G401 (cell line): ENCODE measurements at regions not wholly inside any gene's neighbourhood (a gene's known extent, or its start where the extent isn't known, plus 50 kb on each side); places are given as distances from the start of the nearest gene placed in this dataset.
"Not testable (repeated sequence)": the region's sequence is repeated elsewhere in the genome, so short reads cannot be mapped to it uniquely, and the experiment has no call there.

Experiments used
- DNase-seq: peaks from one replicate; pipeline ENCODE4 v3.0.0-alpha.2; 2015; ENCODE audit warnings: low spot score
- in situ Hi-C: cut with HindIII; loops from 2 replicates; pipeline ENCODE4 v1.10.0; 2016; ENCODE audit warnings: low sequenced_read_pairs, mixed read lengths

DNA sequence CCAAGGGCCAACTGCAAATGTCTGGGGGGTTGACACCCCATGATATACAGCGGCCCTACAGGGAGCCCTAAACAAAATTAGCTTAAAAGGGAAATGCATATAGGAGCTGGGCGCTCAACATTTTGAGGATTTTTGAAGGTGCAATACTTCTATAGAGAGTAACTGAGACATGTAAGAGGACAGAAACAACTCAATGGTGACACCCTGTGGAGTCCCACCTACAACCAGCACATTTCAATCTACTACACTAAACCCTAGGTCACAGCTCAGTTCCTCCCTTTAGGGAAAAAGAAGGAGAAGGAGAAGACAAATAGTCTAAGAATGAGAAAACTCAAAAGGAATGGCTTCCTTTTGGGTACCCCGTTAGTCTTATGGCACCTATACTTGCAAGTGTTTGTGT lies 1010.5 kb upstream of the NOVA1 start:
- in situ Hi-C loops, result no loop called here
- DNase-seq, result no peak

DNA sequence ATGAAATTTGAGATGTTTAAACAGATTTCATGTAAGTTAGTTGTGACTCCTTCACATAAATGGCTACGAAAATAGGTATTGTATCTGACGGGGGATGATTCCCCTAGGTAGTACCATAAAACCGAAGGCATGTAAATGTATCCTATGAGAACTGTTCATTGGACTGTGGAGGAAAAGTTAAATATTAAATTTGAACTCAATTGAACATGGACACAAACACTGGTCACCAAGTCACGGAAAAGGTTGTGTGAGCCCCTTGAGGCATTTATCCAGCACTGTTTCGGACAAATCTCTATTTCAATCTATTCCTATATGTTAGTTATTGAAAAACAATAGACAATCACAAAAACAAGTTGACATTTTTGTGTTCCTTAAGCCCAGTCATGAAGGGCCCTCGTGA lies 1014.3 kb upstream of the NOVA1 start:
- no peak for DNase-seq
- in situ Hi-C loops, result no loop called here

DNA sequence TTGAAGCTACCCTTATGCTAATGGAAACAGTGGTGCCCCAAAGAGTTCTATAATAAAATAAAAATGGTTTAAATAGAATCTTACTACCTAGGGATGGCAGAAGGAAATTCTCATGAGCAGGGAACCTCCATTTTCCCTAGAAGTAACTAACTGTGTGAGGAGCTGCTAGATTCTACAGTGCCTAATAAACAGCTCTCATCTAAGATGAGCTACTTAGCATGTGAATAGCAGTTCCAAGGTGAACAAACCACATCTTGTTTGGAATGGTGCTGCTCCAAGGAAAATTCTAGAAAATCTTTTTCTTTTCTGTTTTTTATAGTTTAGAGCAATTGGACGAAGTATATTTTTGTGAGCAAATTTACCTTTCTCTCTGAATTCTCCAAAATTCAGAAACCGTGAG lies 1015.3 kb upstream of the NOVA1 start:
- in situ Hi-C loops, result no loop called here
- no peak for DNase-seq

DNA sequence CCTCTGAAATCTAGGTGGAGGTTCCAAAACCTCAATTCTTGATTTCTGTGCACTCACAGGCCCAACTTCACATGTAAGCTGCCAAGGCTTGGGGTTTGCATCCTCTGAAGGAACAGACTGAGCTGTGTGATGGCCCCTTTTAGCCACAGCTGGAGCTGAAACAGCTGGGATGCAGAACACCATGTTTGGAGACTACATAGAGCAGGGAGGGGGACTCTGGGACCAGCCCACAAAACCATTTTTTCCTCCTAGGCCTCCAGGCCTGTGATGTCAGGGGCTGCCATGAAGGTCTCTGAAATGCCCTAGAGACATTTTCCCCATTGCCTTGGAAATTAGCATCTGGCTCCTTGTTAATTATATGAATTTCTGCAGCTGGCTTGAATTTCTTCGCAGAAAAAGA lies 1025.9 kb upstream of the NOVA1 start:
- no peak for DNase-seq
- in situ Hi-C loops, result no loop called here

DNA sequence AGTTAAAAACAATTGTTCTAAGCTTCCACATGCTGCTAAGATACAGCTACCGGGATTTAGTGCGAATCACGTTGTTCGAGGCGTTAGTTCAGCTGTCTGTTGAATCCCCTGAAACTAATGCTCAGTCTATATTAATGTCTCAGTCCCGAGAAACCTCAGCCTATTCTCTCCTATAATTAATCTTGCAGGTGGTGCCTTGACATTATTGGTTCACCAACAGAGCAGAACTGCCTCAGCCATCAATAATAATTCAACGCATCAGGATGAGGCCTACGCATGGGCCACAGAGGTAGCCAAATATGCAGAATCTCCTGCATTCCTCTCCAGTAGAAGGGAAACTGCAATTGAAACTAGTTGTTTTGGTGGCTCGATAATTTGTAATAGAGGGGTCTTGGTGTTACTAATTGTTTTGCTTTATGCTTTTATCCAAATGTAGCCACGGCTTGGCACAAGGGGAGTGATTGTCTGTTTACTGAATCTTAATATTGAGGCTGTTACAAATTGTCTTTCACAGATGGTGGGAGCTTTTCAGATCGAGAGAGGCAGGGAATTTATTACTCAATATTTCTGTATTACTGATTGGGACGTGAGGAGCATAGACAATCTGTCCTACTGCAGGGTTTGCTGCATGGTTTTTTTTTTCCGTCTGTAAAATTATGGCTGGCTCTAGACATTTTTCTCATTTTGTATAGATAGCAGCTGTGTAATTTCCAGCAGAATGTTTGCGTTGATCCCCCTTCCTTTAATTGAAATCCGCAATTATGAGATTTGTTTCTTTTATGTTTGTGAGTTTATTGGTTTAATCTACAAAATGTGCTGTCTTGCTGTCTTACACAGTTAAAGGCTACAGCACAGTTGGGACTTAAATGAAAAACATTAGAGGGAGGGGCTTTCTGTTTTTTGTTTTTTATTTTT lies 1036.5 kb upstream of the NOVA1 start:
- in situ Hi-C loops, result no loop called here
- DNase-seq, result no peak

DNA sequence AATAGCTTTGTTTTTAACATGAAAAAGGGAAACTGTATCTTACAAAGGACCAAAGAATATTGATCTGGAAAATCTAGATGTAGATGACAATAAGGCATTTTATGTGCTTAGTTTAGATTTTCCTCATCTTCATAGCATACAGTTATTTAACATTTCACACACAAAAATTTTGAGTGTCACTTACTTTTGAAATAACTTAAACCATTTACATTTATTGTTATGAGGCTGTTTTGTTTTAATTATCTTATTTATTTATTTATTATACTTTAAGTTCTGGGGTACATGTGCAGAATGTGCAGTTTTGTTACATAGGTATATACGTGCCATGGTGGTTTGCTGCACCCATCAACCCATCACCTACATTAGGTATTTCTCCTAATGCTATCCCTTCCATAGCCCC lies 1042.9 kb upstream of the NOVA1 start:
- in situ Hi-C loops, DNase-seq: not testable (repeated sequence)

DNA sequence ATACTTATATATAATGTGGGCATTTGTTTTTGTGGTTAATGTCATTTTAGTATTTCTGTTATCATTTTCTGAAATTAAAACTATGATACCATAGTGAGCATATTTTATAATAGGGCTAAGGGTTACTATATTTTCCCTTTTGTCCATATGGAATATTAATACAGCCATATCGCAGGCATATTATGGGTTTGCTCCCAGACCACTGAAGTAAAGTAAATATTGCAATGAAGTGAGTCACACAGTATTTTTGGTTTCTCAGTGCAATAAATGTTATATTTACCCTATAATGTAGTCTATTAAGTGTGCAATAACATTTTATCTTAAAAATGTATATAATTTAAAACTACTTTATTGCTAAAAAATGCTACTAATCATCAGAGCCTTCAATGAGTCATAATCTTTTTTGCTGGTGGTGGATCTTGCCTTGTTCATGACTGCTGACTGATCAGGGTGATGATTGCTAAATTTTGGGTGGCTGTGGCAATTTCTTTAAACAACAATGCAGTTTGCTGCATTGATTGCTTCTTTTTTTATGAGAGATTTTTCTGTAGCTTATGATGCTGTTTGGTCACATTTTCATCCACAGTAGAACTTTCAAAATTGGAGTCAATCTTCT lies 1044.5 kb upstream of the NOVA1 start:
- in situ Hi-C loops, result no loop called here
- no peak for DNase-seq

DNA sequence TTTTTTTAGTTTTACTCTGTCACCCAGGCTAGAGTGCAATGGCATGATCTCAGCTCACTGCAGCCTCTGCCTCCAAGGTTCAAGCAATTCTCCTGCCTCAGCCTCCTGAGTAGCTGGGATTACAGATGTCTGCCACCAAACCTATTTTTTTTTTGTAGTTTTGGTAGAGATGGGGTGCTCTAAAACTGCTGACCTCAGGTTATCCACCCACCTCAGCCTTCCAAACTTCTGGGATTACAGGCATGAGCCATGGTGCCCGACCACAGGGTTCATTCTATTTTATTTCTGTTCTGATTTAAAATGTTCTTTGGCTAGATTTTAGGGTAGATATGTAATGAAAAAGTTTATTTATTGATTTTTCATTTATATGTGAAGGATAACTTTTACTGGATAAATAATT lies 1062.8 kb upstream of the NOVA1 start:
- DNase-seq, result no peak
- in situ Hi-C loops, result no loop called here

DNA sequence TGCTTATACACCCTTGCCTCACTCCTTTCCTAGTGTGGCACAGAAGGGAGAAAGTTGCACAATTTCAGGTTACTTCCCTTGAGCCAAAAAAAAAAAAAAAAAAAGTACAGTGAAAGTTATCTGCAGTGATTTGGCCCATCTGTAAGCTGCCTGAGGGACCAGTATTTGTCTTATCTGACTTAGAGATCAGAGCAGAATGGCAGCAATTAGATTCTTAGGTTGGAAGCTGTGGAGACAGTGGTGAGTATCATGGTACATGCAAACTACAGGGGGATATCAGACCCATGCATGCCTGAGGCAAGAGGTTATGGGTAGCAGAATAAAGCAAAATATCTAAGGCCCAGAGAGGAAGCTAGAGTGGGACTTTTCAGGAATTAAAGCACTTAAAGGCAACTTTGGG lies 1070.7 kb upstream of the NOVA1 start:
- DNase-seq, result no peak
- in situ Hi-C loops, result no loop called here

DNA sequence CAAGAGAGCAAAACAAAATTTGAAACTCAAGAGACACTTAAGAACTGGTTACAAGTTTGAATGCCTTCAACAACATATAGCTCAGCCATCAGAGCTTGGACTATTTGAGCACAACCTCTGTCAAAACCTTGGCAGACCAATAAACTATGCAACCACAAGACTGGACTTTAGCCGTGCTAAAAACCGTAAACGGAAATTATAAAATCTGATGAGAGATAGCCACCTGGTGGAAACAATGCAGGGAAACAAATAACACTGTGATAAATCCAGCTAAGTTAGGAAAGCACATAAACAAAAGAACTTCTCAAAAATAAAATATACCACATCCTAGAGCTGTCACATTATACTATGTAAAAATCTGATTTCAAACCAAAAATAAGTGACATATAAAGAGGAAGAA lies 1074.2 kb upstream of the NOVA1 start:
- in situ Hi-C loops, result no loop called here
- no peak for DNase-seq

DNA sequence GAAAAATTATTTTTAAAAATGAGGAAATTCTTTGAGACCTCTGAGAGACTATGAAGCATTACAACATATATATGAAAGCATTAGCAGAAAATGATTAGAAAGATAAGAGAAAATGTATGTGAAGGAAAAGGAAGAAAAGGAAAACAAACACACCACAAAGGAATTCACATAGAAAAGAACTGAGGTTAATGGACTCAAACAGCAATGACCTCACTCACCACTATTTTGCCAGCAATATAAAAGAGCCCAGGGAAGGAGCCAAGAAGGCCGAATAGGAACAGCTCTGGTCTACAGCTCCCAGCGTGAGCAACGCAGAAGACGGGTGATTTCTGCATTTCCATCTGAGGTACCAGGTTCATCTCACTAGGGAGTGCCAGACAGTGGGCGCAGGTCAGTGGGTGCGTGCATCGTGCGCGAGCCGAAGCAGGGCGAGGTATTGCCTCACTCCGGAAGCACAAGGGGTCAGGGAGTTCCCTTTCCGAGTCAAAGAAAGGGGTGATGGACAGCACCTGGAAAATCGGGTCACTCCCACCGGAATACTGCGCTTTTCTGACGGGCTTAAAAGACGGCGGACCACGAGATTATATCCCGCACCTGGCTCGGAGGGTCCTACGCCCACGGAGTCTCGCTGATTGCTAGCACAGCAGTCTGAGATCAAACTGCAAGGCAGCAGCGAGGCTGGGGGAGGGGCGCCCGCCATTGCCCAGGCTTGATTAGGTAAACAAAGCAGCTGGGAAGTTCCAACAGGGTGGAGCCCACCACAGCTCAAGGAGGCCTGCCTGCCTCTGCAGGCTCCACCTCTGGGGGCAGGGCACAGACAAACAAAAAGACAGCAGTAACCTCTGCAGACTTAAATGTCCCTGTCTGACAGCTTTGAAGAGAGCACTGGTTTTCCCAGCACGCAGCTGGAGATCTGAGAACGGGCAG lies 1075.2 kb upstream of the NOVA1 start:
- DNase-seq, in situ Hi-C loops: not testable (repeated sequence)

DNA sequence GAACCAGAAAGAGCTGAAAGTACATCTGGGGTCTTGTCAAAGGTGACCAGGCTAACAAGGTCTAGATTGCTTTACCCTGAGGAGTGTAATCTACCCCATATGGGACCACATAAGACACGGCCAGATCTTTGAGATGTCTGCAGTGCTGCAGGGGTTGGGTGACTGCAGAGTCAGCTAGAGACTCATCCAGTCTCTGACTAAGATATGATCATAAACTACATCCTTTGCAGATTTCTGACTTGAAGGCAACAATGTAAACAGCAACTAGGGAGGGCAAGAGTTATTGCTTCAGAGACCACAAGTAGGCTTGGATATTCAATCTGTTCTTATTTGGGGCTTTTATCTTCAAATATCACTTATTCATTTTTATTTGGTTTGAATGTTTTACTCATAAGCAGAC lies 1080.5 kb upstream of the FOXG1 start:
- in situ Hi-C loops, result no loop called here
- no peak for DNase-seq

DNA sequence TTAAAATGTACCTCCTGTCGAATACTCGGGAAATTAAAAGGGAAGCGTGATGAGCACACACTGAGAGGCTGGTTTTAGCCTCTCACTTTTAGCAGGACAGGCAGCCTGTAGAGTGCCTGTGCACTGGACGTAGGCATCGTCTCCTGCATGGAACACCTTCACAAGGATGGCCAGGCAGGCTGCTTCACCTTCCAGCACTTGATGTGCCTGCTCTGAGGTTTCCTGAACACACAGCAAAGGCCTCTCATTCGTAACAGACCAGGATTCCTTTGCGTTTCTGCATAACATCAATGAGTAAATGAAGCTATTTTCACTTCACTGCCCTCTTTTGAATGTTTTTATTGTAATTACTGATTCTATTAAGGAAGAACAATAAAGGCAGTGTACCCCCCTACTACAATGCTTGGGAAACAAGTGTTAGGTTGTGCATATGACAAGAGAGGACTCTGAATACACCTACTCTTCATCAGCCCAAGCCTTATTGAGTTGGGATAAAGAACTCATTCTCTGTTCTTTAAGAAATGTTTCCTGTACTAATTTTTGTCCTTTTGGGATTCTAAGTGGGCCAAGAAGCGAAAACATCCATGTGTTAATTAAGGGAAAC lies 1077.6 kb upstream of the FOXG1 start:
- no peak for DNase-seq
- in situ Hi-C loops, result no loop called here

DNA sequence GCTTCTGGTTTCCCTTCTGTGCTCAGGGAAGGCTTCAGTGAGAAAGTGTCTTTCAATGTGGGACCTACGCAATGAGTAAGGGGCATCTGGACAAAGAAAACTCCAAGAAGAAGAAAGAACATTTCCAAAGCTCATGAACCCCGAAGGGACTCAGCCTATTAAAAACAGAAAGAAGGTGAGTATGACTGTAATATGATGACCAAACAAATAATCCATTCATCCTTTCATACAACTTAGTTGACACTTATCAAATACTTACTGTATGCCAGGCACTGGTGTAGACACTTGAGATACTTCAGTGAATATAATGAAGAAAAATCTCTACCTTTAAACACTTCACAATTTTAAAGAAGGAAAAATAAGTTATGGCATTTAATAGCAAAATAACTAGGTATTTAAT lies 1054.2 kb upstream of the FOXG1 start:
- DNase-seq, result no peak
- in situ Hi-C loops, result no loop called here

DNA sequence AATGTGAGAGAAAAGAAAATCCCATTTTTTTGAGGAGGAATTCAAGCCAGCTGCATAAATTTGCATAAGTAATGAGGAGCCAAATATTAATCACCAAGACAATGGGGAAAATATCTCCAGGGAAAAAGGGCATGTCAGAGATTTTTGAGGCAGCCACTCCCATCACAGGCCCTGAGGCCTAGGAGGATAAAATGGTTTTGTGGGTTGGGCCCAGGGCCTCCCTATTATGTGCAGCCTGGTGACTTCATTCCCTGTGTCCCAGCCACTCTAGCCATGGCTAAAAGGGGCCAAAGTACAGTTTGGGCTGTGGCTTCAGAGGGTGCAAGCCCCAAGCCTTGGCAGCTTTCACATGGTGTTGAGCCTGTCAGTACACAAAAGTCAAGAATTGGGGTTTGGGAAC lies 1051.0 kb upstream of the FOXG1 start:
- in situ Hi-C loops, result no loop called here
- no peak for DNase-seq

DNA sequence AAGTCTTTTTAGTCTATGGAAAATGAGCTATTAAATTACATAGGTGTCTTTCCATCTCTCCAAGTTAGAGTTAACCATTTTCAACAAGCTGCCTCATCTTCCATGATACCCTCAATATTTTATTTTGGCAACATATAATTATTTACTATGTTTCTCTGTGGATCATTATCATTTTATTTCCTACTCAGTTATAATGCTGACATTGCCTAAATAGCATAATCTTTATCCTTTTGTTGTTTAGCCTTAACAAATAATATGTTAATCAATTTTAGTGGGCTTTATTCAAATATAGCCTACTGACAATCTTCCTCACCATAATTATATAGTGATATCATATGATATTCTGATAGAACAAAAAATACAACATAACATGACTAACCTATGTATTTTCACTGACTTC lies 1044.8 kb upstream of the FOXG1 start:
- no peak for DNase-seq
- in situ Hi-C loops, result no loop called here

DNA sequence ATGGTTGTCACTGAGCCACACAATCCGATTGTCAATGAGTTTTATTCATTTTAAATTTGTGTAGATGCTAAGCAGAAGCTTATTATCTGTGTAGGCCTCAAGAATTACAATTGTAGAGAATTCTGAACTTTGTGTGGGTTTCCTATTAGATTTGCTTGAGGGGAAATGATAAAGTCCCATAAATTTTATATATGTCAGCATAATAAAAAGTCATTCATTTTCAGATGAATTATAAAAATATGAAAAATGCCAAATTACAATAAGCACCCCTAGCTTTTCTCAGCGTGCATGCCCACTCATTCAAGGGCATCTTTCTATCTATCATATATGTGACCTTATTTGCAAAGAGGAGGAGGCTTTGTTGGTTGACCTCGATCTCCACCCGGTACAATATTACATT lies 1041.1 kb upstream of the FOXG1 start:
- in situ Hi-C loops, result no loop called here
- DNase-seq, result no peak

DNA sequence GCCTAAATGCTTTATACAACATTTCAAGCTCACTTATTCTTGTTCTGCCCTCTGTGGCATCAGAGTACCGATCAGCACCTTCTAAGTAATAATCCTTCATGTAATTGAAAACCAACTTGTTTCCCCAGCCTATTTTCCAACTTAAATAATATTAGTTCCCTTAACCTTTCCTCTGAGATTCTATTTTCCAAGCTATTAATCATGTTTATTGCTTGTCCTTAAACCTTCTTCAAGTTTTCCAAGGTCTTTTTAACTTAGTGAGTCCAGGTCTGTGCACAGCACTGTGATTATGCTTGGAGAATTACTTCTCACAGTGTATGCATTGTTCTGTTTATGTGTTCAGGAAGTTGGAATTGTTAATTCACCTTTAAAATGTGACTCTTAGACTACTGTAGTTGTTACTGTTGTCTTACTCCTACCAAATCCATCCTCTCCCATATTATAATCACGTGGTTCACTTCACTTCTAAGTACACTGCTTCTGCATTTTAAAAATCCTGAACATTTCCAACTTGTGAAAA lies 1039.3 kb upstream of the FOXG1 start:
- in situ Hi-C loops, result no loop called here

DNA sequence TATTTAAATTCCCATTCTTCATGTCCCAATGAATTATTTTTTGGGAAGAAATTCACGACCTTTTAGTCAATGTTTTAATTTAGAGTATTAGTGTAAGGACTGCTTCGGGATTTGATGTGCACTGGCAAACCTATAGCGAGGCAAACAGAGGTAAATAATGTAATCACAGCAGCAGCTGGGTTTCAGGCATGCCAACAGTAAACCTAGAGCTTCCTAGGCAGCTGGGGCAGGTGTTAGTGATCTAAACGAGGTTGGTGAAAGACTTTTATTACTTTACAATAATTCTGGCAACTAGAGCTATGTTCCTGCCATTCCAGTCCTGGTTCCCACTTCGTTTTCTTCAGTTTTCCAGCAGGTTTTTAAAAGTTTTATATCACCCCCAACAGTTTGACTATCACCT lies 1036.4 kb upstream of the FOXG1 start:
- in situ Hi-C loops, result no loop called here

More for the DNA sequence above, 1039.3 kb upstream of the FOXG1 start:
- DNase-seq, result no peak

More for the DNA sequence above, 1036.4 kb upstream of the FOXG1 start:
- DNase-seq, result no peak
